HG03571 (cell line): ENCODE measurements at regions not wholly inside any gene's neighbourhood (a gene's known extent, or its start where the extent isn't known, plus 50 kb on each side); places are given as distances from the start of the nearest gene placed in this dataset.
"Not testable (repeated sequence)": the region's sequence is repeated elsewhere in the genome, so short reads cannot be mapped to it uniquely, and the experiment has no call there.

Experiments
- ATAC-seq: cut with Tn5 transposase; IDR thresholded peaks from one replicate; pipeline ENCODE4 v1.9.1; 2021; ENCODE audit not compliant: unreplicated experiment

DNA sequence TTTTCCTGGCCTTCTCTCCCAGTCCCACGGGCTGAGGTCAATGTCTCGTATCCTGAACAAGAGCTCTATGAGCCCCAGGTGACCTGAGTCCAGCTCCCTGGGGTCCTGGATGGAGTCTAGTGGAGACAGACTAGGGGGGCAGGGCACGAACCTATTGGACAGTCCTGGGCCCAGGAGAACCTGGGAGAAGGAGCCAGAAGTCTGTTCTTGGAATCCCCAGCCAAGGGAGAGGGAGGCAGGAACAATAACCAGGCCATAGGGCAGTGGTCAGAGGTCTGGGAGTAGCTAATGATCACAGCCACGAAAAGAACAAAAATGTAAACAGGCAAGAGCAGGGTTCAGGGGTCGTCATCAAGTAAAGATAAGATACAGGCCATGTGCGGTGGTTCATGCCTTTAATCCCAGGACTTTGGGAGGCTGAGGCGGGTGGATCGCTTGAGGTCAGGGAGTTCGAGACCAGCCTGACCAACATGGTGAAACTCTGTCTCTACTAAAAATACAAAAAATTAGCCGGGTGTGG, 60.8 kb downstream of the COPRS start:
- no peak for ATAC-seq

GRCh38 chr17:31795941-31796340, 63.1 kb downstream of the COPRS start:
- ATAC-seq = not testable (repeated sequence)

DNA sequence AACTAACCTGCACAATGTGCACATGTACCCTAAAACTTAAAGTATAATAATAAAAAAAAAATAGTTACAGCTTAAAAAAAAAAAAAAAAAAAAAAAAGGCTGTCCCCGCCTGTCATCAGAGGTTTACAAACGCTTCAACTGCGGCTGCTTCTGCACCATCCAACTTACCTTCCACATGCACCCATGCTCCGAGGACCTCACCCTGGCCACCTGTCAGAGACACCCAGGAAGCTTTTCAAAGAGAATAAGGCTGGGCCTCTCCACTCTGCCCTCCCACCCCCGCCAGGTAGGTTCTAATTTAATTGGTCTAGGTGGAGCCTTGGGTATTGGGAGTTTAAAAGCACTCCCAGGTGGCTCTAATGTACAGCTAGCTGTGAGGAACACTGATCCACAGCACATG, 64.9 kb downstream of the COPRS start:
- ATAC-seq = no peak

DNA sequence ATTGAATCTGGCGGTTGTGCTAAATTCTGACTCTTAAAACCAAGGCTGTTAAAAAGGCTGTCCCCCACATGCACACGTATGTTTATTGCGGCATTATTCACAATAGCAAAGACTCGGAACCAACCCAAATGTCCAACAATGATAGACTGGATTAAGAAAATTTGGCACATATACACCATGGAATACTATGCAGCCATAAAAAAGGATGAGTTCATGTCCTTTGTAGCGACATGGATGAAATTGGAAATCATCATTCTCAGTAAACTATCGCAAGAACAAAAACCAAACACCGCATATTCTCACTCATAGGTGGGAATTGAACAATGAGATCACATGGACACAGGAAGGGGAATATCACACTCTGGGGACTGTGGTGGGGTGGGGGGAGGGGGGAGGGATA, 65.4 kb downstream of the COPRS start:
- ATAC-seq = not testable (repeated sequence)

DNA sequence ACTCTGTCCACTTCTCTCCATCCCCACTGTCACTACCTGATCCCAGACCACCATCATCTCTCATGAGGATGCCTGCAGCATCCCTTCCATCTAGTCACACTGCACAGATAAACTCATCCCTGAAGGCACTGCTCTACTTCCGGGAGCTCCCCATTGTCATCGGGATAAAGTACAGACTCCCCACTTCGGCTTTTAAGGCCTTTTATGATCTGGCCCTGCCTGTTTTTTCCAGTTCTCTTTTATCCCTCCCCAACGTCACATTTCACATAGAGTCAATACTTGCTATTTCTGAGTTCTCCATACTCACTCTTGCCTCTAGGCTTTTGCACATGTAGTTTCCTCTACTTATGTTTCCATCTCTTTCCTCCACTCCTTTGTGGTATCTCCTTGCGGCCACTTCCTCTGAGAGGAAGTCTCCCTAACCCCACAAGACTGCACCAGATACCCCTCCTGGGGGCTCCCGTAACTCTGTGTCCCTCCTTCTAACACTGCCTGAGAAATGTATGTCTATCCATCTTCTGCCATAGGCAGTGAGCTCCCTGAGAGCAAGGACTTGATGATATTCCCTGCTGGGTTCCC, 66.9 kb downstream of the COPRS start:
- ATAC-seq = no peak

GRCh38 chr17:31789707-31790505, 69.1 kb downstream of the COPRS start:
- no peak for ATAC-seq

GRCh38 chr17:31788956-31789355, 70.1 kb downstream of the COPRS start:
- no peak for ATAC-seq

DNA sequence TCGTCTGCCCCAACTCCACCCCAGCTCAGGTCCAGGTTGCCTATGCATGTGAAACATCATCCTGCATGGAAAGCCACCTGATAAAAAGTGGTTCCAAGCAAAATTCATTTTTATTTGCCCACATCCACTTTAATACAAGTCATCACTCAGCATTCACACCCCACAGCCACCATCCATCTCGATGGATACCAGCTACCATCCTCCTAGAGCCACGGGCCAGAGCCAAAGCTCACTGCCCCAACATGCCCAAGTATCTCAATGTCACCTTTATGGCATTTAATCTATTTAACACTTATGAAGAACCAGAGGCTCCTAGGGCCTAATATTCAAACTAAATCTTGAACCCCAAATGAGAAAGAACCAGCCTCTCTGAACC, 70.5 kb downstream of the COPRS start:
- no peak for ATAC-seq

DNA sequence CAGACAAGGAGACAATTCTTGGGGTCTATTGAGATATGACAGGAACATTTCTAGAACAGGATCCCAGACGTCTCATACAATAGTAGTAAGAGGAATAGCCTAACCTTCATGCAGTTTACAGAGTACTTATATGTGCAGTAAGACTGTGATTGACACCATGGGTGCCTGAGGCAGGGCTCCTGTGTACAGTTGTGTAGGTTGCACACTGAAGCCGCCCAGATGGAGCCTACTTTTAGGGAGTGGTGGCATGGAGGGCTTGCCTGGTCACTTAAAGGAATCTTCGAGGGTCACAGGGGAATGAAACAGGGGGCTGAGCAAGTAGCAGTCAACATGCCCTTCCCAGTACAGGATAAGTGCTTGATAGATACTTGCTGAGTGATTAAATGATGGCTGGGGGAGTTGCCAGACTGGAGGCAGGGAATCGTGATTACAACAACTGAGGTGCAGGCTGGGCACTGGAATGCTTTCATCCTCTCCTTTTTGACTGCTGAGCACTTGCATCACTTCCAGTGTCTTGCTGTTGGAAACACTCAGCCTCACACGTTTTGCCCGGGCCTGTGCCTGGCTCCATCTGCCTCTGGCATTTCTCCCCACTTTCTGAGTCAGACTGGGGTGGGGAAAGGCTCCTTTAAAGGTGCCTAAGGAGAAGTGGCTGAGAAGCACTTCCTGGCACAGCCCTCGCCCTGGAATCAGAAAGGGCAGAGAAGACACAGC, 71.0 kb downstream of the COPRS start:
- ATAC-seq = no peak

DNA sequence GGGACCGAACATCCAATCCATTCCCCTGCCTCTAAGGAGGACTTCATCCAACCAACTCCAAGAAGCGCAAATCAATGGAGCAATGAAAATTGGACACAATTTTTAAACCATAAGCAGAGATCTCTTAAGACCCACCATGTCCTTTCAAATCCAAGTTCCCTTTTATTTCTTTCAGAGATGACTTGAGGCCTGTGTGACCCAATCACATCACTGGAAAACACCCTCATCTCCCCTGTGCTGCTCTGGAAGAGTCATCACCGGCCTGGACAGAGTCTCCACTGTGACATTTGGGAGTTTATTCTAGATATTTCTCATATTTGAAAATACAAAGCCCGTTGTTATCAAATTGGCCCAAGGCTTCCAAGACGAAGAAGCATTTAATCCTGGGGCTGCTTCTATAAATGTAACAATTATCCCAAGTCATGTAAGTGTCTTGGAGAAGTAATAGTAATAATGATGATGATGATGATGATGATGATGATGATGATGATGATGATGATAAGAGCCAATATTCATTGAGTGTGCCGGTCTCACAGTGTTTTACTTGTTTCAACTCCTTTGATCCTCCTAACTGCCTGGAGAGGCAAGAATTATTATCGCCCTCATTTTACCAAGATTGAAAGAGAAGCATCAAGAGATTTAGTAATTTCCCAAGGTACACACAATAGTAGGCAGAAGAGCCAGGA, 72.1 kb downstream of the COPRS start:
- ATAC-seq = no peak

DNA sequence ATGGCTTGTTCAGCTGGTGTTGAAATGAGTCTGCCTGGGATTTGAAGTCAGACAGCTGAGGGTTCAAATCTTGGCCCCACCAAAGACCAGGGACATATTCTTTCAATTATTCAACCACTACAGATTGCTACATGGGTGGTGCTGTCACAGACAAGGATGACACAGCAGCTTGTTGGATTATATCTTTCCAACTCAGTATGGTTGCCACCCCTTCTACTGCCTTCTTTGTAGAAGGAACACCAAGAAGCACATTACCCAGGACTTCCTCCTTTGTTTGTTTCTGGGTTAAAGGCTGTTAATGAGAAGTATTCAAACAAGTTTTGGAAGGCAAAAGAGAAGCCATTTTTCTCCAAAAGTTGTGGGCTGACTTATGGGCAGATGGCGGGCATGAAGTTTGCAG, 78.6 kb downstream of the COPRS start:
- ATAC-seq = no peak

GRCh38 chr17:31778523-31778922, 80.5 kb downstream of the COPRS start:
- ATAC-seq = no peak

DNA sequence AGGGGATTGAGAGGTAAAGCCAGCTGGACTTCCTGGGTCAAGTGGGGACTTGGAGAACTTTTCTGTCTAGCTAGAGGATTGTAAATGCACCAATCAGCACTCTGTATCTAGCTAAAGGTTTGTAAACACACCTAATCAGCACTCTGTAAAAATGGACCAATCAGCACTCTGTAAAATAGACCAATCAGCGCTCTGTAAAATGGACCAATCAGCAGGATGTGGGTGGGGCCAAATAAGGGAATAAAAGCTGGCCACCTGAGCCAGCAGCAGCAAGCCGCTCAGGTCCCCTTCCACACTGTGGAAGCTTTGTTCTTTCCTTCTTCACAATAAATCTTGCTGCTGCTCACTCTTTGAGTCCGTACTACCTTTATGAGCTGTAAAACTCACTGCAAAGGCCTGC, 87.7 kb downstream of the COPRS start:
- ATAC-seq = not testable (repeated sequence)

- ATAC-seq = not testable (repeated sequence)
Measured at GRCh38 chr17:31770501-31770900, 88.5 kb downstream of the COPRS start.

- not testable (repeated sequence) for ATAC-seq
Measured at GRCh38 chr17:31761836-31762510, 97.1 kb downstream of the COPRS start.

GRCh38 chr17:31758646-31759045, 100.4 kb downstream of the COPRS start:
- ATAC-seq = no peak

GRCh38 chr17:31757097-31757496, 101.9 kb downstream of the COPRS start:
- no peak for ATAC-seq

DNA sequence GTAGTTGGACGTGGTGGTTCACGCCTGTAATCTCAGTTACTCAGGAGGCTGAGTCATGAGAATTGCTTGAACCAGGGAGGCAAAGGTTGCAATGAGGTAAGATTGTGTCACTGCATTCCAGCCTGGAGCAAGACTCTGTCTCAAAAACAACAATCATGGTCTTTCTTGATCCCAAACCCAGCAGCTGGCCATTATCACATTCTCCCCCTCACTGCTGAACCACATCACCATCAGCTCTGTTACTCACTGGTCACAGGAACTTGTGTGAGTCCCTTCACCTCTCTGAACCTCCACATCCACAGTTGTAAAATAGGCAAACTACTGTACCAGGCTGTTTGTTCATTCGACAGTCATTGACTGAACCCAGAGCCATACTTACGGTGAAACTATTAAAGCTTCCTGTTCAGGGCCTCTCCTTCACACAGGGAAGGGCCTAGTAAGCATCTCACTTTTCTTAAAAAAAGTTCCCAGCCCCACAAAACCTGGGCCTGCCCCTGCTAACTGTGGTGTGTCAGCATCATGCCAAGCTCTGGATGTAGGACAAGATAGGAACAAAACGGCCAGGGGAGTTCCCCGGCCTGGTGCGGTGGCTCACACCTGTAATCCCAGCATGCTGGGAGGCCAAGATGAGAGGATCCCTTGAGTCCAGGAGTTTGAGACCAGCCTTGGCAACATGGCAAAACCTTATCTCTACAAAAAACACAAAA, 104.7 kb downstream of the COPRS start:
- ATAC-seq = no peak

DNA sequence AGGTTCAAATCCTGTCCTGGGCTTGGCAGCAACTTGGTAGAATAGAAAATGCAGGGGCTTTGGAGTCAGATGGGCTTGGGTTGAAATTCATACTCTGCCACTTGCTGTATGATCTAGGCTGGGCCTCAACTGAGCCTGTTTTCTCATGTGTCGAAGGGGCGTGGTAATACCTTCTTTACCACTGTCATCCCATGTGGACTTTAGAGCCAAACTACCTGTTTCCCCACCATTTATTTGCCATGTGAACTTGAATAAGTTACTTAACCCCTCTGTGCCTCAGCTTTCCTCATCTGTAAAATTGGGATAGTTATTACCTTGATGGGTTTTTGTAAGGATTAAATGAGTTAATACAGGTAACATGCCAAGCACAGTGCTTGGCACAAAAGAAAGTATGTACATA, 106.0 kb downstream of the COPRS start:
- no peak for ATAC-seq

GRCh38 chr17:31752584-31752983, 106.5 kb downstream of the COPRS start:
- no peak for ATAC-seq
